UCSD-AML1 (cell line): ENCODE measurements at regions not wholly inside any gene's neighbourhood (a gene's known extent, or its start where the extent isn't known, plus 50 kb on each side); places are given as distances from the start of the nearest gene placed in this dataset.

Source experiments
- DNase-seq: peaks from one replicate; lab custom pipeline; 2025; ENCODE audit not compliant: unreplicated experiment; lab: John Stamatoyannopoulos, UW

DNA sequence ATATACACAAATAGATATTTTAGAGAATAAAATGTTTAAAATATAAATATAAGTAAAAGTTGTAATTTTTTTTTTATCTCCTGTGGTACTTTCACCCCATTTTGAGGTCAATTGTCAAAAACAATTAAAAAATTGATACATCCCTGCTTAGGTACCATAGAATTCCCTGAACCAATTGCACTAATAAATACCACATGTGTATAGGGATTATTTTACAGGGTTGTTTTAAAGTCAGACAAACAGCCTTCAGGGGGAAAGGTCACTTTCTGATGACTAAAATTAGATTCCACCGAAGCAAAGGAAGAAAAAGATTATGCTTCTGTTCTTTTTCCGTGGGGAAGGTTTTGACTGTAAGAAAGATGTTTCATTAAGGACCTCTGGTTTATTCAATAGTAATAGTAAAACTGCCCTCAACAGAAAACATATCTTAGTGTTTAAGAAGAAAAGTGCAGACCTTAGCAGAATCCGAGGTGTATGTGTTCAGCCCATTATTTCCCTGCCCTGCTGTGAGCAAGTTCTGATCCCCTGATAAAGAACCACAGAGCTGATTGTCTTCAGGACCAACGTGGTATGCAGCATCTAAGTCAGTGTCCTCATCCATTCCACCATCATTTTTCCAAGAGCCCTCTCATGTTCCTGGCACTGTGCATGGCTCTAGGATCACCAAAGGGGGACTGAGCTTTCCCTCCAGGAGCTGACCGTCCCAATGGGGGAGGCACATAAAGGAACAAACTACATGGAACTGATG is 132.9 kb upstream of the IL12A start:
- DNase-seq, result no peak

DNA sequence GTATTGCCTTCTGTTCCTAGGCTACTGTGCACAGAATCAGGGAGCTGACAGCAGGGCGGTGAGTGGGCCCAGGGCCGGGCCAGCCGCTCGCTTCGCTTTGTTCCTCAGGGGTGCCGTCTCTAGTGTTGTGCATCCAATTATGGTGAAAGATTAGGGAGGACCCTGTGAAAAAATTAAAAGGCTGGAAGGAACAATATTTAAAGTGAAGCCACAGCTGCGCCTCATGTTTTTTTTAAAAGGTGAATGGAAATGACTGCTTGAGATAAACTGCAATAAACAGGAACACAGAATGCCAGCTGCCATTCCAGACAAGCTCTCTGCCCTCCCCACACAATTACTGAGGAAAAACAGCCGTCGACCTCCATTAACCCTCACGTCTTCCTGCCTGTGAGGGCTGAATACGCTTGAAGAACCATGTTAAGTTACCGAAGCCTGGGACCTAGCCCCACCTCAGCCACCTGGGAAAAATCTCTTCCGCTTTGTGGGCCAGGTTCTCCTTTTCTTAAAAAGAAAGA is 132.0 kb upstream of the IL12A start:
- no peak for DNase-seq

DNA sequence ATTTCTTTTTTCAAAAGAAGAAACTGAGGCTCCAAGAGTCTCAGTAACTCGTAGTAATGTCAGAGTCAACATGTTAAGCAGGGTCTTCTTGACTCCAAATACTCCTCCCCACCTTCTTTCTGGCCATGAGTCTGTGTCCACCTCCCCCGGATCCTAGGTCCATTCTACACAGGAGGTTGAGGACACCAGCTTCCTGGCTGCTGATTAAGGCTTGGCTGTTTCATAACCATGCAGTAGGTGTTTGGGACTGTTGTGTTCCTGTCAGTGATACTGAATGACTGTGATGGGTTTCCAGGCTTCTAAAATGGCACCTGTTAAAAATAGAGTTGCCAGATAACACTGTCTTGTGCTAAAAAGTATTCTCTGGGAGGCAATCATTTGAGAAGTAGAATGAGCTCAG is 130.8 kb upstream of the IL12A start:
- no peak for DNase-seq

DNA sequence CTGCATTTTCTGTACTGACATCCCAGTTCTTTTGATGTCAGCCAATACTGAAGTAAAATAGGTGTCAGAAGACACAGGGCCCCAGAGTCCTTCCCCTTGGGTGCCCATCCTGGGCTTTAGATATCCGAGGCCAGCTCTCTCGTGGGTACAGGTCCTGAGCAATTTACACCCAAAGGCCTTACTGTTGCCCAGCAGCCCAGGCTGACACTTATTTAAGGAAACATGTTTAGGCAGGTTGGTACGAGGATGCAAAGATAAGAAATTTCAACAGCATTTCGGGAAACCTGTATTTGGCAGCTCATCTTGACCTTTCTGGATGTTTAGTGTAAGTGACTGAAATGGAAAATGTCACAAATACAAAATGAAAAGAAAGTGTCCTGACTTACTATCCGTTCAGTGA is 130.0 kb upstream of the IL12A start:
- no peak for DNase-seq

DNA sequence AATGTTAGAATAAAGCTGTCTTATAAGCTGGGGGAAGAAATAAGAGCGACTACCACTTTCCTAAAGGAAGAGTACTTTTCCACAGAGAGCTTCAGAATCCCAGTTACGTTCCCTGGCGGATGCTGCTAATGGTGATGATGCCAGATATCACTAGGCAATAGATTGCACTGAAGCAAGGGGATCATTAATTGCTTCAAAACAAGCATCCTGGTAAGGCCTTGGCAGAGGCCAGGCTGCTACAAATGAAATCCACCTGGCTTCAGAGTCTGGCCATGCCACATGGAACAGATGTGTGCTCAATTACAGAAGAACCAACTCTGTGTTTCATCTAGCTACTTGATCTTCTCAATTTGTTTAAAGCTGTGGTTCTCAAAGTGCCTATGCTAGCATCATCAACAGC is 129.2 kb upstream of the IL12A start:
- DNase-seq, result no peak

DNA sequence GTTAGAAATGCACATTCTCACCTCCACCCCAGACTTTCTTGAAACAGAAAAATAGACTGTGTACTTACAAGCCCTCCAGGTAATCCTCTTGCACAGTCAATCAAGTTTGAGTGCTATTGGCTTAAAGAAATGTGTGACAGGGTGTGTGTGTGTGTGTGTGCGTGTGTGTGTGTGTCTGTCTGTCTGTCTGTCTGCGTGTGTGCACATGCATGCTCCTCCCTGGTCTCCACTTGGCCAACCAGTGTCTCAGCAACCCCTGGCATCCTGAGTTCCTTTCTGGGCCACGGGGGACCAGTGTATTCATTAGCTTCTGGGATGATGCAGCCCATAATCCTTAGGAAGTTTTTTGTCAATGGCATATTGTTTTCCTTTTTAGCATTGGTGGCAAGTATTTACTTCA is 128.8 kb upstream of the IL12A start:
- DNase-seq, result no peak

DNA sequence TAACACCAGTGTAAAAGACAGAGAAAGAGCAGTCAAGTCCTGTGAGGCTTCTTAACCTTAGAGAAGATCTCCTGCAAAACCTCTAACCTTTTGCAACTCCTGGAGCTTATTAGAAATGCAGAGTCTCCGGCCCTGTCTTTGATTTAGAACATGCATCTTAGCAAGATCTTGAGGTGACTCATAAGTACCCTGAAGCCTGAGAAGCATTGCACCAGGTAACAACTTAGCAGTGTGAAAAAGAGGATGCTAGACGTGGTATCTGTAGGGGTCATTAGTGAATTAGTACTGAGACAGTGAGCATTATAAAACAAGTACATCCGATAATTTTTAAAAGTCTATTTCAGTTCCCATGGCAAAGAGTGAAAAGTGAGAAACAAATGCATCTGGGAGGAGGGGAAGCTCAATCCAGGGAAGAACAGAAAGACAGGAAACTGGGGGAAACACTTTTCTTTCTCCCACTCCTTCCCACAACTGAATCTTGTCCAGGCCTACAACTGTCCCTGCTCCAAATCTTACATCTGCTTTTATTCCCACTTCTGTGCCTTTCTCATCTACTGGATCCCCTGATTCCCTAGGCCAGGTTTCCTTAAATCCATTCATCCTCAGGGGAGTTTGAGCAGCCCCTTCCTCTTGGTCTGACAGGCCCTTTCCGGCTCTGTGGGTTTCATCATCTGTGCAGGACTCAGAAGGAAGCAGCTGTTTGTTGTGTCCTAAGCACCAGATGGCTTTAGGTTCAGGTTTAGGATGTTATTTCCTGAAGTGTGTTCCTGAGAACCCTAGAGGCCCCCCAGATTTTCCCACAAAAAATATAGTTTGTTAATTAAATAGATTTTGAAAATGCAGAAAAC is 128.1 kb upstream of the IL12A start:
- peak; percentile 30 for DNase-seq

DNA sequence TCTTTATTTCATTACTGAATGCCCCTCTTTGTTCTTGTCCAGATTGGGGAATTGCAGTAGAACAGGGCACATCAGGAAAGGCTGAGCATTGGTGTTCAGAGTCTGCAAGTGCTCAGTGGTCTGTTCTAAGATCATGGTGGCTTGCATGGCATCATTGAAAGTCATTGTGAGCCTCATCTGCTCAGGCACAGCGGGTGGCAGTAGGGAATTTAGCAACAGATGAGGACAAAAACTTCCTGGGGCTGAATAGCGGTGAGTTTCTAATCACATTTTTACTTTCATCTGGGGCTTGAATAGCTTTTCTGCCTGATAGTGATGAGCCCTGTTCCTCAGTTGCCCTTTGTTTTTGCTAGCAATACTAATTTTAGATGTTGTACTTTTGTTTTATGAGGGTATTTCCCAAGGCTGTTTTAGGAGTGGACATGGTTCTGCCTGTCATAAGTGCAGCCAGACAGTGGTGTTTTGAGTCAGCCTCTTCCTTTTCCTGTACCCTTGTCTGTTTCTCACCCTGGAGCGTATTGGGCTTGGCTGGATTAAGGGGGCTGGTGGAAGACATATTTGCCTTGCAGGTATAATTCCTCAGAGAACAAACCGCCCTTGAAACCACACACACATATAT is 127.2 kb upstream of the IL12A start:
- no peak for DNase-seq

DNA sequence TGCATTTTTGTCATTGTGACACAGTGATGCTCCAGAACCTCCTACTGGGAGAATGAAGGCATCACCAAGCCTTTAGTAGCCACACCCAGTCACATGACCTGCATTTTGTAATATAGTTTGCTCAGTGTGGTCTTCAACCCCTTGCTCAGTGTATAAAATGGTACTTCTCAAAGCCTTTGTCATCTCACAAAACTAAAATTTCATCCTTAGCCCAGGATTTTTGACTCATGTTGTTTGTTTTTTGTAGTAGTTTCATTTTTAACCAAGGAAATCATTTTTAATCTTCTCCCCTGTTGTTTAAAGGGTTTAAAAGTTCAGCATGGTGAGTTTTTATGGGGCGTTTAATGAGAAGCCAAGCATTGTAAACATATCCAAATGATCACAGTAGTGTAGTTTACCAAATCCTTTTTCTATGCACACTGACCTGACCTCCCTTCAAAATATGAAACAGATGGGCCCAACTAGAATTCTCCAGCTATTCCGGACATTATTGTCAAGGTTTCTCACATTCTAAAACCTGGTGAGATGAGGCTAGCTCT is 123.5 kb upstream of the IL12A start:
- no peak for DNase-seq

DNA sequence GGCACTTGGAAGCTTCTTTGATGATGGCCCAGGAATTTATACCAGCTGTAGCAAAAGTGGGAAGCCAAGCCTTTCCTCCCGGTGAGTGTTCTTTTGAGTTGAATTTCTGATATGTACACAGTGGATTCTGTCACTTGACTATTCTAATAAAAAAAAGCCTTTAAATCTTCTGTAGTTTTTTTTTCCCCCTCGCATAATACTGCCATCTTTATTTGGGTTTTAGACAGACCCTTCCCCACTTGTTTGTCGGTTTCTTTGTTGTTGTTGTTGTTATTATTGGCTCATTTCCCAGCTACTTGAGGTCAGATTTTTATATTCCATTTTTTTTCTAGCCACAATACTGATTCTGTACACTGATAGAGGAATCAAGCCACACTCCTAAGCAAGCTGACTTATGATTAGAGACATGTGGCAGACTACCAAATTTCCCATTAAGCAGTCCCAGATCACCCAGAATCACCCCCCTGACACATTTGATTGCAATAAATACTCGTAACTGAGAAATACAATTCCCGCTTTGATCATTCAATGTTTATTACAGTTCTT is 122.4 kb upstream of the IL12A start:
- DNase-seq, result no peak

DNA sequence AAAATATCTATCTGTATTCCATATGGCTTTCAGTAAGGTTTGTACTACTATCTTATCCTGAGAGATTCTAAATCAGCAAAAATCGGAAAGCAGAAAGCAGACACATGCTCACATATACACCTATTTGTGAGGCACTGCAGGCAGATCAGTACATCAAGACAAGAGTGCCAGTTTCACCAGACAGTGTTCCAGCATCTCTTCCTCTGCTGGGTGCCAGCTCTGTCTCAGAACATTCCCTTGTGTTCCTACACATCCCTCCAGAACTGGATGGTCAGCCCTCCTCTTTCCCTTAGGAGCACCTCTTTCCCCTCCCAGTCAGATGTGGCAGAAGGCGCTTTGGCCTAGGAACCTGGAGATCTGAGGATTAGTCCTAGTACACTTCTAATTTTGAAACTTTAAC is 121.3 kb upstream of the IL12A start:
- DNase-seq, result no peak

DNA sequence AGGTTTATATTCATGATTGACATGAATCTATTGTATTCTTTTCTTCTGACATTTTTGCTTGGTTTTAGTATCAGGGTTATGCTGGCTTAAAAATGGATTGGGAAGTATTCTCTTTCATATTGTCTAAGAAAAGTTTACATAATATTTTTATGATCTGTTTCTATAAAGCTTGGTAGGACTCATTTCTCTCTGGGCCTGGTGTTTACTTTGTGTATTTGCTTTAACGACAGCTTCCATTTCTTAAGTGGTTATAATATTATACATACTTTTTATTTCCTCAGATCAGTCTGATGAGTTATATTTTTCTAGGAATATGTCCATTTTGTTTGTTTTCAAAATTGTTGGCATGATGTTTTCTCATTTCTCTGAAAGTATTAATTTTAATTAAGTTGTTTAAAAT is 117.9 kb upstream of the IL12A start:
- DNase-seq, result no peak

DNA sequence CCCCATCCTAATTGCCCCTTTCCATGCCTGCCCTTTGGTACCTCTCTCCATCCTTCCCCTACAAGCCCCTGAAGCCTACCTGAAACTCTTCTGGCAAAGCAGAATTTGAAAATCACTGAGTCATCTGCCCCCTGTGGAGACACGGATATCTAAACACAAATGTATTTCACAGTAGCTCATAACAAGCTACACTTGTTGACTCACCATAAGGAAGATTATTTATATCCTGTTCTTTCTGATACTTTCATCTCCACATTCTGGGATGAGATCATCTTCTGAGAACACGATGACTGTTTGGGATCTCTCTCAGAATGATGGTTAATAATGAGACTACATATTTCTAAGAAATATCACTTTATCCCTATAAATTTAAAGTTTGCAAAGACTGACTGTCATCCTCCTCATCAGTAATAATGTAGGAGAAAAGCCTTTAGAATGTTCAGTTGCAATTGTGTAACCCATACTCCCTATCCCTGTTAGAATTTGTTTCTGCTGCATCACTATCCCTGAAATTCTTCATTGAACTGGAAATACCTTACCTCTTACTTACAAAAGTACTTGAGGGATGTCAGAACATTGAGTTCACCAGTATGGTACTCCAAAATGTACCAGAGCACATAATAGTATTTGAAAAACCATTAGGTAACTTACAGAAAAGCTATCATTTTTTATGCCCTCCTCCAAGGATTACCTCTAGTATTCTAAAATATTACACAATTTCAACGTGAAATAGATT is 116.1 kb upstream of the IL12A start:
- no peak for DNase-seq

DNA sequence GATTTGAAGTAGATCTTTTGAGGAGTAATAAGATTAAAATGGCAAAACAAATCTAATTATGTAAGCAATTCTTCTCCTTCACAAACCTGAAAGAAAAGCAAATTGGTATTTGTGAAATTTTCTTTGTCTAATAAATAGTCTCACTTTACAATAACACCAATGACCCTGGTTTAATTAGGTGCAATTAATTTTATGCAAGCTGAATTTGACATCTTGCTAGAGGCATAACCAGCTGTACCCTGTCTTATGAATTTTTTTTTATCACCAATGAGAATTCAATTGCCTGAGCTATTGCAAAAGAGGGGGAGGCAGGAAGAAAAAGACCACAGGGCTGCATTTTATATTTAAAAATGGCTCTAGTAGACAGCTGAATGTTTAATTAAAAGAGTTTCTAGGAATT is 113.5 kb upstream of the IL12A start:
- no peak for DNase-seq

DNA sequence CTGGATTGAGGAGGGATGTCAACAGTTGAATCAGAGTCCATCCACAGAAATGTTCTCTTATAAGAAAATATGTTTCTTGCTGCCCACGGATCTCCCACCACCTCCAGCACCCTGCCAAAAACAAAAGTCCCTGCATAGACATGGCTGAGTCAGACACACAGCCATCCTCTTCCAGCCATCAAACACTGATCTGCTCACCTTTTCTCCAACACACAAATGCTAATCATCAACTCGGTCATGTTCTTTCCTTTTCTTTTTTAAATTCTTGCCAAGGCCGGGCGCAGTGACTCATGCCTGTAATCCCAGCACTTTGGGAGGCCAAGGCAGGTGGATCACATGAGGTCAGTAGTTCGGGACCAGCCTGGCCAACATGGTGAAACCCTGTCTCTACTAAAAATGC is 110.7 kb upstream of the IL12A start:
- DNase-seq, result no peak

DNA sequence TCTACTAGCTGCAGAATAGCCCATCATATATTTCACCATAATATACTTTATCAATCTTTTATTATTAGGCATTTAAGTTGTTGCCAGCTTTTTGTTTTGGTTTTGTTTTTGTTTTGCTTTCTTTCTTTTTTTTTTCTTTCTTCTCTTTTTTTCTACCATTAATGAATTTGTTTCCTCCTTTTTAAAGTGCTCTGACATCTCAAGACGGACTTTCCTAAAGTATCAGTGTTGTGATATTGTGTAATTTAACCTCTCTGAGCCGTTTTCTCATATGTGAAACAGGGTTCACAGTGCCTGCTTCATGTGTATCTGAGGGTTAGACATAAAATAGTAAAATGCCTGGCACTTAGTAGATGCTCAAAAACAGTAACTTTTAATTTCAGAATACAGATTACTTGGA is 109.5 kb upstream of the IL12A start:
- no peak for DNase-seq

DNA sequence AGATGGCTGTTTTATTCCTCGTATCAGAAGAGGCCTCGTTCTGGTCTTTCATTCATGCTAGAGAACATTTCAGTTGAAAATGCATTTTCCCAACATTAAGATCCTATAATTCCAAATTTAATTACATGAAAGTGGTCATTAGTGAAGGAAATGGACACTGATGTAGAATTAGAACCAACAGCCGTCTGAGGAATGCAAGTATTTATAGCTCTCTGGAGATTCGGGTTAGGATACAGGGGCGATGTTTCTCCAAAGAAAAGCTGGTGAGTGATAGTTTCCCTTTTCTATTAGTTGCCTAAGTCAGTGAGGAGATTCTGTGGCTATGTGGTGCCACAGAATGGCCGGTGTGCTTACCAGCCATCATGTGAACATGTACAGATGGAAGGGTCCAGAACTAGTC is 109.0 kb upstream of the IL12A start:
- no peak for DNase-seq

DNA sequence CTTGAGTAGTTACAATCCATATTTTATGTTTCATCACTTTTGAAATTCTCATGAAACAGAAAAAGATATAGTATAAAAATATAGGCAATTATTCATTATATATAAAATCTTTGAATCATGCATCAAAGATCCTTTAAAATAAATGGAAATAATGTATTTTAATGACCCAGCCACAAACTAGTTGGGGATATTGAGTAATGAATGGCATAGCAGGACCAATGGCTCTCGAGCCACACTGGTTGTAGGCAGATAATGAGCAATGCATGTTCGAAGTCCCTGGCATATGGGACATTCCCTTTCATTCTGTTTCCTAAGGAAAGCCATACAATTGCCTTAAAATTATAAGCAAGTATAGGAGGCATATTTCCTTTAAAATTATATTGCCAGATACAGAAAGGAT is 107.4 kb upstream of the IL12A start:
- no peak for DNase-seq

DNA sequence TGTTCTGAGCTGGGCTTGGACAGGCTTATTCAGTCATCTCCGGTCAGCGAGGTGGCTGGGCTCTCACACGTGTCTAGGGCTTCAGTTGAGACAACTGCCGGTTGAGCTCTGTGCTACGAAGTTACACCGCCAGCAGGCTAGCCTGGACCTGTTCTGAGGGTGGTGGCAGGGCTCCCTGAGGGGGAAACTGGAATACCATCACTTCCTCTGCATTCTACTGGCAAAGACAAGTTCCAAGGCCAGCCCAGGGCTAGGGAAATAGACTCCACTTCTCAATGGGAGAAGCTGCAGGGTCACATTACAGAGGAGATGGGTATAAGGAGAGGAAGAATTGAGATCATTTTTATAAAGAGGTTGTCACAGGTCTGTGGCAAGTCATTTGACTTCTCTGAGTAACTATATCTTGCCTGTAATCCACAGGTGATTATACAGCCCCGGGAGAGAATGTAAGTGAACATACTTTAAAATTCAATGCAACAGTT is 106.8 kb upstream of the IL12A start:
- peak; percentile 20 for DNase-seq

DNA sequence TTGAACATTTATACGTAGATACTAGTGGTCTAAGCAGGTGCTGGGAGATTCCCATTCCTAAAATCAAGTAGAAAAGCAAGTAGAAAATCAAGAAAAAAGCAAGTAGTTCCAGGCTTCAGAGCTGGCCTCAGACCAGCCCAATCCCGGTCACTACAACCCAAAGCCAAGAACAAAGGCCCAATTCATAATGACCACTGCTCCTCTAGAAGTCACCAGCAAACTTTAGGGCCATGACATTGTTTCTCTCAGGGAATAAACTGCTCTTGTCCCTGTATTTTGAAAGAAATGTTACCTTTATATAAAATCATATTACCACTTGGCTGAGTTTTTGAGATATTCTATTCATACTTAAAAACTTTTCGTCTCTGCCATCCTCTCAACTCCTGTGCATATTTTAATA is 106.3 kb upstream of the IL12A start:
- DNase-seq, result no peak
